NT2/D1 (cell line): ENCODE measurements at regions not wholly inside any gene's neighbourhood (a gene's known extent, or its start where the extent isn't known, plus 50 kb on each side); places are given as distances from the start of the nearest gene placed in this dataset.

Source experiments
- DNase-seq: peaks from one replicate; pipeline ENCODE4 v3.0.0-alpha.2; 2011; ENCODE audit warnings: low read depth, low spot score
- H3K27me3 ChIP-seq: 2 replicates; pipeline ENCODE4 v1.6.0; 2011; ENCODE audit warnings: mild to moderate bottlenecking; ENCODE audit not compliant: insufficient read length, insufficient read depth
- H3K36me3 ChIP-seq: 2 replicates; pipeline ENCODE4 v1.6.1; 2011; ENCODE audit warnings: mild to moderate bottlenecking, low read length, mixed read lengths; ENCODE audit not compliant: insufficient read depth, insufficient read length
- H3K4me1 ChIP-seq: 2 replicates; pipeline ENCODE4 v1.5.1; 2011; ENCODE audit not compliant: insufficient read depth, insufficient read length
- H3K4me3 ChIP-seq: 2 replicates; pipeline ENCODE4 v1.5.1; 2011; ENCODE audit warnings: low read depth; ENCODE audit not compliant: insufficient read length
- H3K9ac ChIP-seq: 2 replicates; pipeline ENCODE4 v1.6.0; 2011; ENCODE audit warnings: low read depth; ENCODE audit not compliant: insufficient read length
- H3K9me3 ChIP-seq: 2 replicates; pipeline ENCODE4 v1.5.1; 2011; ENCODE audit warnings: mild to moderate bottlenecking, low read length; ENCODE audit not compliant: insufficient read depth
- SUZ12 ChIP-seq: IDR thresholded peaks from 2 replicates; pipeline ENCODE4 v1.6.1; 2011; ENCODE audit not compliant: insufficient read length, insufficient read depth; ENCODE audit errors: extremely low read depth
- YY1 ChIP-seq: IDR thresholded peaks from 2 replicates; pipeline ENCODE4 v1.6.1; 2011; ENCODE audit not compliant: insufficient read length, insufficient read depth
- ZNF274 ChIP-seq: IDR thresholded peaks from 2 replicates; pipeline ENCODE4 v1.6.1; 2011; ENCODE audit warnings: mild to moderate bottlenecking, low read depth, low read length

DNA sequence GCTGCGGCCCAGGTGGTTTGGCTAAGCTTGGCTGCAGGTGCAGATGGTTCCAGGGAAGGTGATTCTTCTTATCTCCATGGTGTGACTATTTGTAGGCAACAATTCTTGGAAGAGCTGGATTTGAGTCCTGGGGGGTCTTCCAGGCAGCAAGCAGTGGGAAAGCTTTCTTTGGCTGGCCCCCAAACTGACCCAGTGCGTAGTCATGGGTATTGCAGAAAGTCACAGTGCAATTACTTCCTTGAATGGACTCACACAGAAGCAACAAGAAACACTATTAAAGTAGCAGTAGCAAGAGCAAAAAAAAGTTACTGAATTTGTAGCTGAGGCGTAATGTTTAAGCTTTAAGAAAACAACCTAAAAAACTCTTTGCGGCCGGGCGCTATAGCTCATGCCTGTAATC is 293.6 kb upstream of the ATP5MC3 start:
- no peaks in the 10 kb centered on the region for H3K9me3 ChIP-seq
- no peaks in the 10 kb centered on the region for H3K27me3 ChIP-seq
- no peaks in the 10 kb centered on the region for H3K4me1 ChIP-seq
- no peak for TF ChIP-seq ZNF274
- TF ChIP-seq SUZ12, result no peak
- H3K4me3 ChIP-seq, result no peak overlapping the region
- no peak overlapping the region for H3K9ac ChIP-seq
- no peaks in the 10 kb centered on the region for H3K36me3 ChIP-seq
- no peak for DNase-seq

DNA sequence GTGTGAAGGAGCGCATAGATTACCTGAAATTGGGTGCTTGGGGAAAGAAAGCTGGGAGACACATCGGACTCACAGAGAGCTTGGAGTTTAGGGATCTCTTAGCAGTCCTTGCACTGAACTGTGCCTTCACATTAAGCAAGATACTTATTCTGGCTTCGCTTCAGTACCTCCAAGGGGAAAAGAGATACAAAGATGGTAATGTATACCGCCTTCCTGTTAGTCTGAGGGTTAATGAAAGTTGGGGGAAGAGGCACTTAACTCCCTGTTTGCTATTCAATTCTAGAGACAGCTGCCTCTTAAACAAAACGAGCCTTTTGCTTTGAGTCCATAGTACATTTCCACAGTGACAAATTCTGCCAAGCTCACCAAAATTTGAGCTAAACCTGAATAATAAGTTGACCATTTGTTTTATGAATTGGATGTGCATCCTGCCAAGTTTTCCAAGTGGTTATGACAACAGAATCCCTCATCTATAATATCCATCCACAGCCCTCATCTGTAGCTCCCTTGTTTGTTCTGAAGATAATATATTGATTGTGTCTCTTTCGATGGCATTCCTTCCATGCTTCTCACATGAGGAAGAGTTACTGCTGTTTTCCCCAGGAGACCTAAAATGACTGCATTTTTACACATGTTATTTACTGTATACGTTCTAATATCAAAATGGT is 287.1 kb upstream of the ATP5MC3 start:
- no peak for DNase-seq
- Histone ChIP-seq H3K4me3 (no peak overlapping the region), H3K9me3 (no peaks in the 10 kb centered on the region), H3K4me1 (no peaks in the 10 kb centered on the region), H3K27me3 (no peaks in the 10 kb centered on the region), H3K36me3 (no peaks in the 10 kb centered on the region), H3K9ac (no peak overlapping the region)
- TF ChIP-seq SUZ12, result no peak
- TF ChIP-seq YY1, result no peak
- no peak for TF ChIP-seq ZNF274

DNA sequence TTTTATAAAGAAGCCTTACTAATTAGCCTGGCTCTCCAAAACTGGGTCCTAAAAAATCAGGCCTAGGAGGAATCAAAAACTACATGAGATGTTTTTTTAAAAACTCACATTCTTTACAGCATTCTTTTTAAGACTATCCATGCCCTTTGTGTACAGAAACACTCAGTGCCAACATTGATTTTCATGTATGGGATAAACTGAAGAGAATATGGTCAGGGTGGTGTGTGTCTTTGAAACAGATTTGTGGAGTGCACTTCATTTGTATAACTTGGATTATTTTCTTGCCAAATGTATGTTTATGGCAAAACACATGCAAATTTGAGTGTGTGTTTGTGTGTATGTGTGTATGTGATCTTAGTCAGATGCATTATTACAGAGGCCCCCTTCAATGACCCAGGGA is 283.6 kb upstream of the ATP5MC3 start:
- Histone ChIP-seq H3K9ac (no peak overlapping the region), H3K4me3 (no peak overlapping the region), H3K27me3 (no peaks in the 10 kb centered on the region), H3K36me3 (no peaks in the 10 kb centered on the region), H3K4me1 (no peaks in the 10 kb centered on the region), H3K9me3 (peaks cover 7% of the 10 kb centered on the region; the same call in 1 of the 2 replicates)
- DNase-seq, result no peak
- TF ChIP-seq YY1, result no peak
- TF ChIP-seq ZNF274, result no peak

DNA sequence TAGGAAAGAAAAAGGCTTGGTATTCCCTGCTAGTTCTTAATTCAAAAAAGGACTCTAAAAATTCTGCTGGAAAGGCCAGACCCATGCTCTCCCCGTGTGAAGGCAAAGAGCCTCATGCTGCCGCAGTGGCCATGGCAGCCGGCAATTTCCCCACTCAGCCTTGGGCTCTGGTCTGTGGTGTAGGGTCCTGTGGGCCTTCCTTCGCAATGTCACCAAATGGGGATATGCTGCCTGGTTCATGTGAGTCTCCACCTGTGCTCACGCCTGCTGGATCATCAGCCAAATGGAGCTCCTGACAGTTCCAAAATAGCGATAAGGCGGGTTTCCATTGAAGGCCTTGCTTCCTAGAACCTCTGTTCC is 282.8 kb upstream of the ATP5MC3 start:
- Histone ChIP-seq H3K36me3 (no peaks in the 10 kb centered on the region), H3K9me3 (peaks cover 7% of the 10 kb centered on the region; the same call in 1 of the 2 replicates), H3K4me1 (no peaks in the 10 kb centered on the region), H3K27me3 (no peaks in the 10 kb centered on the region), H3K9ac (no peak overlapping the region), H3K4me3 (no peak overlapping the region)
- no peak for DNase-seq
- TF ChIP-seq SUZ12 (no peak), YY1 (no peak), ZNF274 (no peak)

DNA sequence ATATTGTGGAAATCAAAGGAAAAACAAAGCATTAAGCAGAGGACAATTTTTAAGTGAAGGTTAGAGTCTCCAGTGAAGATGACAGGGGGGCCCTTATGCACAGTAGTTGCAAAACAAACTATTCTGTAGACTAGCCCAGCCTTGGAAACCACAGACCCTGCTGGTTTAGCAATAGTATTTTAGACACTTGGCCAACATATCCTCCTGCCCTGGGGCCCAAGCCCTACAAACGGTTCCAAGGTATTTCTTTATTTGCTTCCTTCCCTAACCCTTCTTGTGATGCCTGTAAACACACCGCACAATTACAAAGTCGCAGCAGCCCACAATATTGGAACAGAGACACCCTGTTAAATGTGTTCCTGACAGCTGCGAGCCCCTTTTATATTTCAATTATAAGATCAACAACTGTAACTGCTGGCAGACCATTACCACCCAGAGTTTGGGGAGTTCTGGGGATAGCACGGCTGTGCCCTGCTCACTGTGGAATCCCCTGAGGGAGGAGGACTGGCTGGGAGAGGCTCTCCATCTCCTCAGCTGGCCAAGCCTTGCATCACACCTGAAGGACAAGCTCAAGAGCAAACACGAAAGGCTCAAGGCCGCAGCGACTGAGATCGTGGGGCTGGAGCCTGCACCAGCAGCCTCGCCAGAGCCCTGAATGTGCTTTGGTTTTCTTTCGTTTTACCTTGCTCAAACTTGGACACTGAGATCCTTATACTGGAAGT is 282.2 kb upstream of the ATP5MC3 start:
- TF ChIP-seq ZNF274 (no peak), SUZ12 (no peak), YY1 (no peak)
- no peak for DNase-seq
- H3K9me3 ChIP-seq, result peaks cover 7% of the 10 kb centered on the region; the same call in 1 of the 2 replicates
- H3K9ac ChIP-seq, result no peak overlapping the region
- H3K27me3 ChIP-seq, result no peaks in the 10 kb centered on the region
- H3K36me3 ChIP-seq, result no peaks in the 10 kb centered on the region
- H3K4me1 ChIP-seq, result no peaks in the 10 kb centered on the region
- no peak overlapping the region for H3K4me3 ChIP-seq

DNA sequence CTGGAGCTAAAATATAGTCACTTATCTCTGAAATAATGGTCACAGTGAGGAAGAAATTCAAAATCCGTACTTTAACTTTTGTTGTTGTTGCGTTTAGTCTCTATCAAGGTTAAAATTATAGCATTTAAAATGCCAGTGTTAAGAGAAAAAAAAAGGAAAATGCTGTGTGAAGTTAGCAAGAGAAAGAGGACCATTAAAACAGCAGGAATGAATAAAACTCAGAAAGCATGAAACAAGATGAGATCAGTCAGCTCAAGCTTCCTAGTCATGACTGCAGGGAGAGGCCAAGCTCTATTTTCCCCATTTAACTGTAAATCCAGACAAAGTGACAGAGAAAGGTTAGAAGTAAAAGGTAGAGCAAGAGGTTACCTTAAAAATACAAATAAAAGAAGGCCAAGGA is 281.7 kb upstream of the ATP5MC3 start:
- no peak for DNase-seq
- H3K4me1 ChIP-seq, result no peaks in the 10 kb centered on the region
- H3K9ac ChIP-seq, result no peak overlapping the region
- no peak overlapping the region for H3K4me3 ChIP-seq
- no peaks in the 10 kb centered on the region for H3K36me3 ChIP-seq
- TF ChIP-seq ZNF274, result no peak
- H3K27me3 ChIP-seq, result no peaks in the 10 kb centered on the region
- peaks cover 7% of the 10 kb centered on the region; the same call in 1 of the 2 replicates for H3K9me3 ChIP-seq

DNA sequence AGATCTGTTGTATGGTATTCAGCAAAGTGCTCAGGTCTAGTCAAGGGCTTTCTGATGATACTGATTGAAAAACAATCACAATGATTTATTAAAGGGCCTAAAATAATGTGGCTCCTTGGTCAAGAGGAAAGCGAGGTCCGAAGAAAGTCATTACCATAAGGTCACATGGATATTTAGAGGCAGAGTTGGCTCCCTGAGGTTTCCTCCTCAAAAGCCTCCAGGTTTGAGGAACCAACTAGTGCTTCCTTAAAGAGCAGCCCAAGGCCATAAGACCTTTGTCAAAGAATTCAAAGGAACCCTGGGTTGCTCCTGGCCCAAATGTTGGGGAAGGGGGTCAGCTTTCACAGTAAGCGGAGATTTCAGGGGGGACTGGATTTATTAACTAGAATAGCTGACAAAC is 280.7 kb upstream of the ATP5MC3 start:
- no peak for TF ChIP-seq YY1
- H3K36me3 ChIP-seq, result no peaks in the 10 kb centered on the region
- no peak for DNase-seq
- no peaks in the 10 kb centered on the region for H3K27me3 ChIP-seq
- H3K9me3 ChIP-seq, result peaks cover 7% of the 10 kb centered on the region; the same call in 1 of the 2 replicates
- no peak overlapping the region for H3K4me3 ChIP-seq
- H3K9ac ChIP-seq, result no peak overlapping the region
- no peaks in the 10 kb centered on the region for H3K4me1 ChIP-seq
